HG03354 (cell line): ENCODE measurements at regions not wholly inside any gene's neighbourhood (a gene's known extent, or its start where the extent isn't known, plus 50 kb on each side); places are given as distances from the start of the nearest gene placed in this dataset.

Experiments
- ATAC-seq: cut with Tn5 transposase; IDR thresholded peaks from one replicate; pipeline ENCODE4 v1.9.1; 2021; ENCODE audit warnings: mild to moderate bottlenecking; ENCODE audit not compliant: unreplicated experiment, poor library complexity, severe bottlenecking

DNA sequence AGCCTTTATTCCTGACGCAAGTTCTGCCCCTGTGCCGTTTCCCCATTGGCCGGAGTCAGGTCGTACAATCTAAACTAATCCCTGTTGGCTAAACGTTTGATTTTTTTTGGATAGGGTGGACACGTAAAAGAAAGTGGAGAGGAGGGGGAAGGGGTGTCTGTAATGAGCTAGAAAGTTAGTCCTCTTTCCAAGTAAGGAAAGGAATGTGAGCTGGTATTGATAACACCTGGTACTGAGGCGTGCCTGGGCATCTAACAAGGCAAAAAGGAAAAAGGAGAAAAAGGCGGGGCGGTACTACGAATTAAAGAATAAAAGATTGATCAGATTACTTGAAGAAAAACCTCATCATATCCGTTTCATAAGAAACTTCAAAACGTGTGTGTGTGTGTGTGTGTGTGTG is 665.2 kb downstream of the ANXA1 start:
- no peak for ATAC-seq

DNA sequence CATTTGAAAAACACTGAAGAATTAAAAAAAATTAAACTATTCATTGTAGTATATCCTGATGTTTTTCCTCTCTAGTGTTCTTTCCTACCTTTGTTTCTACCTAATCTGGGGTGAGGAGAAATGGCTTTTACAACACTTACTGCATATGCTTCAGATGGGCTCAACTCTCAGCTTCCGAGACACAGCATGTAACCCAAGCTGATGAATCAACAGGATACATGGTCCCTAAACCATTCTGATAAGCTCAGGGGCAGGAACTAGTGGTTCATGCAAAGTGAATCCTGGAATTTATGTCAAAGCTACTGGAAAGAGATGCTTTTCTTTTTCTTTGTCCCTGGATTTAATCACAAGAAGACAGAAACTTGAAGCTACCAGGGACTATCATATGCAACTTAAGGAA is 672.5 kb upstream of the RORB start:
- ATAC-seq, result no peak

DNA sequence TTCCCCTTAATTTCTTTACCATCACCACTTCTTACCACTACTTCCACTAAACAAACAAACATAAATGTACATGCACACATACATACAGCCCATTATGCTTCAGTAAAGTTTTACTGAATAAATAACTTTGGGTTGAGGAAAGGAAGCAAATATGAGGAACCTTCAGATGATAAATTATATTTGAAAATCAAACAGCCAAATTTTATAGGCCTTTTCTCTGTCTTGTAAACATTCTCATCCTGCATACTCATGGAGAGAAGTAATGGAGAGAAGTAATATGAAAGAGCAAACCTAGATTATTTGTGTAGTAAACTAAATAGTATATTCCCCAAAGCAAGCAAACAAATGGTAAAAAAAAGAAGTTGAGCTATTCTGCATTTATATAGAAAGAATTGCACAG is 658.3 kb upstream of the RORB start:
- ATAC-seq, result no peak

DNA sequence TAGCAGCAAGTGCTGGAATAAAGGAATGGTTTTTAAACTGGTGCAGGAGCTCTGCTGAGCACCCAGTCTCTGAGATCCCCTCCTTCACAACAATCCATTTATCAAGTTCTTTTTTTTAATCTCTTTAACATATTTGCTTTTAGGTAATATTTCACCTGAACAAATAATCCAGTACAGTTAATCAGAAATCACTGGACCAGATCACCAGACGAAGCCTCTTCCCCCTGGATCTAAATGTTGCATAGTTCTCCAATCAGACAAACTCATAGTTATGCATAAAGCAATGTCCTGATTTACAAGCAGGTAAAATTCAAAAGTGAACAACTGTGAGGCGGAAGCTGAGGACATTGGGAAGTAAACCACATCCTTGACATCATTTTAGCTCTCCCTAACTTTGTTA is 657.7 kb upstream of the RORB start:
- ATAC-seq, result no peak

DNA sequence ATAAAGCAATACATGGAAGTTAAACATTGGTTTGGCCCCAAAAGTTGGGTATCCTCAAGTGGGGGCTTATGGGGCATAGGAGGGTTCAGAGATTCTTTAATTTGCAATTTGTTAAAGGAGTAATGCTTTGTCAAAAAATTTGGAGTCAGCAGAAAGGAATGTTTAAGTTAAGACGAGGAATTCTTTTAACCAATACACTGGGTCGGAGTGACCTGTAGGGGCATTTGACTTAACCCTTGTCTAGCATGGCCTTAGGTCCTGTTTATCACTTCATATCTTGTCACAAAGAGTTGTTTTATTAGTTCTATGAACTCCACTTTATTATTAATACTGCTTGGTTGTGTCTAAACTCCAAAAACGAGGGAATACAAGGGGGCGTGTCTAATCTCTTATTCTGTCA is 656.1 kb upstream of the RORB start:
- ATAC-seq, result no peak

- ATAC-seq, result no peak
These were observed 653.0 kb upstream of the RORB start for GRCh38 chr9:73844135-73844534.

GRCh38 chr9:73845539-73845938 is 651.6 kb upstream of the RORB start:
- peak; percentile 80 for ATAC-seq

- ATAC-seq, result peak; percentile 12
These were observed 651.0 kb upstream of the RORB start for GRCh38 chr9:73845954-73846690.

GRCh38 chr9:73847536-73847935 is 649.6 kb upstream of the RORB start:
- no peak for ATAC-seq

DNA sequence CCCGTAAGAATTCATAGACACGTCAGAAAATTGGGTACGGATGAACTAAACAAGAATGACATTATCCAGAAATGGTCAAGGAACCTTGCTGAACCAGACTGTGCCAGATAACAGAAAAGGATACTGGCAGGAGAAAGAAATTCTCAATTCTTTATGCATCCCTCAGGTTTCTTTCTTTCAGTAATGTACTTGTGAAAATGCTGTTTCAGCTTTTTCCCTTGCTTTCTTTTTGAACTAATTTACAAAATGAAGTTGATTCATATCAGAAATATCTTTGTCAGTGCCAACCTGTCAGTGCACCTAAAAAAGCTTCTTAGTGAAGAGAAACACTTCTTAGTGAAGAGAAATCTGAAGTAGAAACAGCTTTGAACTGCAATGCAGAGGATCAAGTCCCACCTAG is 643.6 kb upstream of the RORB start:
- no peak for ATAC-seq

- no peak for ATAC-seq
These were observed 641.9 kb upstream of the RORB start for GRCh38 chr9:73855206-73855605.

- ATAC-seq, result no peak
These were observed 633.2 kb upstream of the RORB start for GRCh38 chr9:73863924-73864323.

DNA sequence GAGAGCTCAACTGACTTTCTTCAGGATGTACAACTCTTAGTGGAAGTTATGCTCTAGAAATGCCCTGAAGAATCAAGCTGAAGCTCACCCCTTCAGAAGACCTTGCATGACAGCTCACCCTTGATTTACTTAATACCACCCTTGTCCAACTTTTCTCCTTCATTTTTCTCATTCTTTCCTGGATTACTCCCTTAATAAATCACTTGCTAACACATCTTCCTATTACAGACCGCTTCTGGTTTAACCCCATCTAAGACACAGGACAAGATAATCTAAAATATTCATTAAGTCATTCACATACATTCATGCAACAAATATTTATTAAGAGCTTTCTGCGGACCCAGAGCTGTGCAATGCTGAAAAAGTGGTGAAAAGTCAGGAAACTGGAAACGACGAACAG is 630.7 kb upstream of the RORB start:
- ATAC-seq, result no peak

DNA sequence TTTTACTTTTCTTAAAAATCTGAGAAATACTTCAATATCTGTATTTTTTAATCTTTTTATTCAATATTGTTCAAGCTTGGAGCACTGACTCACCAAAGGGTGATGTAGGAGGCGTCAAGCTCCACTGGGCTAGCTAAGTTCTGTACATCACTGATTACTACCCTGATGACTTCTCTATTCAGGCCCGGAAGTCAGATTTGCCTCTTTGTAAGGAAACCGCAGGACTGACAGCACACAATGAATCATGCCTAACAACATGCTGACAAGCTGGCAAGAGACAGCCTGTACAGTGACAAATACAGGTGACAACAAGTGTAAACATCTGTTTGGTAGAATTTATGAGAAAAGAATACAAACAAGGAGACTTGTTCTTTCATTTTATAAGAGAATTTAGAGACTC is 627.9 kb upstream of the RORB start:
- peak; percentile 100 for ATAC-seq

DNA sequence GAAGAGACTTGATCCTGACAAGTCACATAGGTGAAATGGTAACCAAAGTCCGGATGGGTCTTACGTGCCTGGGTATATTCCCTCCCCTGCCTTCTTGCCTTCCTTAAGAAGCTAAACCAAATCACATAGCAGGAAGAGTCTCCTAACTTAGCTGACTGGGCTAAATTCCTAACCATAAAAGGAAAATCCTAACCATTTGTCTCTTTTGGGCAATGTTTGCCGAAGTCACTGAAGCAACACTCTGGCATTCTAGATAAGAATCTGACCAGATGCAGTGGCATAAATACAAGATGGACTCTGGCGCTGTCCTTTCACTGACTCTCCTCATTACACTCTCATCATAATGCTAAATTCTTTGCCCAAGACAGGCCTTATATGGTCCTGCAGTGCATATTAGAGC is 625.5 kb upstream of the RORB start:
- no peak for ATAC-seq

DNA sequence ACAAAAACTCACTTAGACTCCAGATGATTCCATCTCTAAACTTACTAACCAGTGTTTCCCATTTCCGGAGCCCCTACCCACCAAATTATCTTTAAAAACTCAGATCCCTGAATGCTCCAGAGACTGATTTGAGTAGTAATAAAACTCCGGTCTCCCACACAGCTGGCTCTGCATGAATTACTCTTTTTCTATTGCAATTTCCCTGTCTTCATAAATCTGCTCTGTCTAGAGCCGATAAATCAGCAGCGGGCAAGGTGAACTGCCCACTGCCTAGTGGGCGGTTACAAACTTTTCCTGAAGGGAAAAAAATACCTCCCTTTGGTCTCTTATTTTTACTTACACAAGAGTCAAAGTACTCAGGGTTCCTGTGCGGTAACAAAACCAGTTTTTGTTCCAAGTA is 624.4 kb upstream of the RORB start:
- ATAC-seq, result no peak

GRCh38 chr9:73880101-73880500 is 617.0 kb upstream of the RORB start:
- ATAC-seq, result no peak

DNA sequence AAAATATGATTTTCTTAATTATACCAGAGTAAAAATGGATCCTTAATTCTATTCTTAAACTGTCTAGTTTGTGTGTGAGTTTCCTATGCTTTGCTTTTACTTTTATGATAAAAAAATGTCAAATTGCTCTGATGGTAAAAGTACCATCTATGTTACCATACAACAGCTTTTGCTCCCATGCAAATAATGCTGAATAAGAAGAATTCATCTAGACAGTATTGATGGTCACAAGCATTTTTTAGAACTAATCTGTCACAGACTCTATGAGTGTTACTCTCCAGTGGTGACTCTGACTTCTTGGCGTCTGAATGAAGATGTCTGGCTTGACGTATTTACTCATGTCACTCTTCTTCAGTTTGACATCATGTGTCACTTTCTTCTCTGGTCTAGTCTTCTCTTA is 608.1 kb upstream of the RORB start:
- ATAC-seq, result no peak

- ATAC-seq, result no peak
These were observed 606.4 kb upstream of the RORB start for GRCh38 chr9:73890685-73891277.

DNA sequence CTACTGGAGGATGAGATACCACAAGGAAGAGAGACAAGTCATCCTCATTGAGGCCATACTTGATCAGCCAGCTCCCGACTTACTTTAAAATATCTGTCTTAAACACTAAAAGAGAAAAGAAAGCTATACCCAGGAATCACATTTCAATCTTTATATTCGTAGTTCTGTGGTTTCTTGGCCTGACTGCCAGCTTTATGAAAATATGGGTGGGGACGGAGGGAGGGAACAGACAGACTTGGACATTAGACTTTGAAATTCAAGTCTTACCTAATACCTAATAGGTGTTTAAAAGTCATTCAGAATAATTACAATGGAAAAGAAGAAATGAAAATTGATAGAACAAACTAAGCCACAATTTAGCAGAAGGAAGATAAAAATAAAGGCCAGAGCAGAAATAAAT is 604.8 kb upstream of the RORB start:
- no peak for ATAC-seq

- no peak for ATAC-seq
These were observed 603.9 kb upstream of the RORB start for GRCh38 chr9:73893230-73893629.

DNA sequence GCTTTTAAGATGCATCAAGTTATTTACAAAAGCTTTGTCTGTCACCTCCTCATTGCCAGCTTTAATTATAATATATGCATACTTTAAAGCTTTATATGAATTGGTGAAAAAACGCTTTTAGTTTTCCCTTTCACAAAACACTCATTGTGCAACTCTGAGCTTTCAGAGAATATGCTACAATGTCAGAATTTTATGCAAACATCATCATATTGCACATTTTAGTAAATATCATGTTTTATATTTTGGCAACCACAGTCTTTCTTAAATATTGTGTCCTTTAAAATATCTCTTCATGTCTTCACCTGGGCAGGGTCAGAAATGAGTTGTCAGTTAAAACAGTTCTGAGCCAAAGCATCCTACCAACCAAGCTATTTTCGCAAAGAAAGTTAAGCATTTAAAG is 601.1 kb upstream of the RORB start:
- ATAC-seq, result no peak
